Fibroblast of pulmonary artery (primary cell): ENCODE measurements at regions not wholly inside any gene's neighbourhood (a gene's known extent, or its start where the extent isn't known, plus 50 kb on each side); places are given as distances from the start of the nearest gene placed in this dataset.

Experiments used
- DNase-seq: peaks from one replicate; pipeline ENCODE4 v3.0.0-alpha.2; 2010; ENCODE audit warnings: low read depth
- H3K4me3 ChIP-seq: replicated peaks from 2 replicates; pipeline ENCODE4 v1.5.1; 2011; ENCODE audit warnings: low read depth, mild to moderate bottlenecking, control low read depth, low read length, moderate library complexity
- TF ChIP-seq, protein P1 (sequence below): IDR thresholded peaks from 2 replicates; pipeline ENCODE4 v1.5.1; 2011; ENCODE audit warnings: mild to moderate bottlenecking, control low read depth, low read length, inconsistent platforms; ENCODE audit errors: missing control alignments

DNA sequence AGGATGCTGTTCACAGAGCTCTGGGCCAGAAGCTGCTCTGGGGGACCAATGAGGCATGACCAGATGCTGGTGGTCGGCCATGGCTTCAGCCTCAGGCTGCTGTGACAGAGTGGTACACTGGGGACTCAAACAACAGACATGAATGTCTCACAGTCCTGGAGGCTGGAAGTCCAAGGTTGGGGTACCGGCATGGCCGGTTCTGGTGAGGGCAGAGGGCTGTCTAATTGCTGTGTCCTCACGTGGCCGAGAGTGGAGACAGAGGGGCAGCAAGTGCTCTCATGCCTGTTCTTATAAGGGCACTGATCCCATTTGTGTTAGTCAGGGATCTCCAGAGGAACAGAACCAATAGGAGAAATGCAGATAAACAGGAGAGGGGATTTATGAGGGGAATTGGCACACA is 253.5 kb upstream of the C1orf174 start:
- no peak overlapping the region for H3K4me3 ChIP-seq
- TF ChIP-seq, protein P1, sequence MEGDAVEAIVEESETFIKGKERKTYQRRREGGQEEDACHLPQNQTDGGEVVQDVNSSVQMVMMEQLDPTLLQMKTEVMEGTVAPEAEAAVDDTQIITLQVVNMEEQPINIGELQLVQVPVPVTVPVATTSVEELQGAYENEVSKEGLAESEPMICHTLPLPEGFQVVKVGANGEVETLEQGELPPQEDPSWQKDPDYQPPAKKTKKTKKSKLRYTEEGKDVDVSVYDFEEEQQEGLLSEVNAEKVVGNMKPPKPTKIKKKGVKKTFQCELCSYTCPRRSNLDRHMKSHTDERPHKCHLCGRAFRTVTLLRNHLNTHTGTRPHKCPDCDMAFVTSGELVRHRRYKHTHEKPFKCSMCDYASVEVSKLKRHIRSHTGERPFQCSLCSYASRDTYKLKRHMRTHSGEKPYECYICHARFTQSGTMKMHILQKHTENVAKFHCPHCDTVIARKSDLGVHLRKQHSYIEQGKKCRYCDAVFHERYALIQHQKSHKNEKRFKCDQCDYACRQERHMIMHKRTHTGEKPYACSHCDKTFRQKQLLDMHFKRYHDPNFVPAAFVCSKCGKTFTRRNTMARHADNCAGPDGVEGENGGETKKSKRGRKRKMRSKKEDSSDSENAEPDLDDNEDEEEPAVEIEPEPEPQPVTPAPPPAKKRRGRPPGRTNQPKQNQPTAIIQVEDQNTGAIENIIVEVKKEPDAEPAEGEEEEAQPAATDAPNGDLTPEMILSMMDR: no peak
- no peak for DNase-seq

GRCh38 chr1:4156241-4156973 is 256.3 kb upstream of the C1orf174 start:
- no peak for DNase-seq
- TF ChIP-seq, protein P1: no peak
- H3K4me3 ChIP-seq: no peak overlapping the region

DNA sequence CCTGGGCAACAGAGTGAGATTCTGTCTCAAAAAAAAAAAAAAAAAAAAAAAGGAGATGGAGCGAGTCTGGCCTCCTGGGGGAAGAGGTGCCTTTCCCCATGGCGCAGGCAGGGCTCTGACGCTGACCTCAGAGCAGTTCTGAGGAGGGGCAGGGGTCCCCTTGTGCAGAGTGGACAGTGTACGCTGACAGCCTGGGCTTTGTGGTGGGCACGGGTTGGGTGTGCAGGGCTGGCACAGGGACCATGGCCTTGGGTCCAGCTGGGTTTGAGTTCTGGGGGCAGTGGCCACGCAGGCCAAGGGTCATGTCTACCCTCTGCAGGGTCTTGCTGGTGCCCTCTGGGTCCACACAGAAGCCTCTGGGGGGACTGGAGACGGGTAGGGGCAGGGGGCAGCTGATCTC is 260.1 kb upstream of the C1orf174 start:
- no peak overlapping the region for H3K4me3 ChIP-seq
- TF ChIP-seq, protein P1: no peak
- no peak for DNase-seq

- no peak overlapping the region for H3K4me3 ChIP-seq
- TF ChIP-seq, protein P1: no peak
- no peak for DNase-seq
Observed at GRCh38 chr1:4161366-4162006, 261.4 kb upstream of the C1orf174 start.

DNA sequence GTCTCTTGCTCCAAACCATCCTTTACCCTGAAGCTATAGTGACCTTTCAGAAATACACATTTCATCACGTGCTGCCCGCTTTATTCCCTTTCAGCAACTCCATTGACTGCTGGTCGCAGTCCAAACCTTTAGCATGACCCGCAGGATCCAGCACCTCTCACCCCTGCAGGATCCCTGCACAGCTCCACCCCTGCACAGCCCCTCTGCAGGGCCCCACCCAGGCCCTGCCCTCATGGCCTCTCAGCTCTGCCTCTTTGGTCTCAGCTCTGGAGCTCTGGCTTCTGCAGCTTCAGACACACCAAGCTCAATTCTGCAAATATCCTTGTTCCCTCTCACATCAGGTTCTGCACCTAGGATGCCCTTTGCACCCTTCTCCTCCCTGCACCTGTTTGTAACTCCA is 264.9 kb upstream of the C1orf174 start:
- no peak for DNase-seq
- TF ChIP-seq, protein P1: no peak

DNA sequence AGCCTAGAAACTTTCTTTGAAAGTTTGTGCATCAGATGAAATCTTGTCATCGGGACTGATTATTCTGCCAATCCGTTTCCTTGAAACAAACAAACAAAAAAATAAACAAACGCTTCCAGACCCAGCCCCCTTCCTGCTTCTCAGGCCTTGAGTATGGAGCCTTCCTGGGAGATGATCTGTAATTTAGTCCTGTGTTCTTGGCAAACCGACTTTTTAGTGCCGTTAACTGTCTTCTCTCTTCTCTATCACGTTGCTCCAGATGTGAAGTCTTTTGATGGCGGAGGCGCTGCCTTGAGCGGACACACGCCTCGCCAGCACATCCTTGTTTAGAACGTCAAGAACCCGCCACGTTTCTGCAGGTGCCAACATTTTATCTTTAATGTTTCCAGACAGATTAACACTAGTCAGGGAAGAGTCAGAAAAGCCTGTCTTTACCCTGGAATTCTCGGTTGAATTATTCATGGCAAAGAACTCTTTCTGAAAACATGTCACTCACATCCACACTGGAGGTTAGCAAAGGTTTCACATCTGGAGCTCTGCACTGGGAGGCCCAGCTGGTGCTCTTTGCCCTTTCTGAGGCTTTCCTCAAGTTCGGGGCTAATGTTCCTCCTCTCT is 265.7 kb upstream of the C1orf174 start:
- H3K4me3 ChIP-seq: no peak overlapping the region
- TF ChIP-seq, protein P1: no peak
- DNase-seq: no peak

More for the DNA sequence above, 264.9 kb upstream of the C1orf174 start:
- no peak overlapping the region for H3K4me3 ChIP-seq

GRCh38 chr1:4166713-4167112 is 266.6 kb upstream of the C1orf174 start:
- no peak overlapping the region for H3K4me3 ChIP-seq
- DNase-seq: no peak
- TF ChIP-seq, protein P1: no peak
